ENCODE measurements at regions not wholly inside any gene's neighbourhood (a gene's known extent, or its start where the extent isn't known, plus 50 kb on each side); places are given as distances from the start of the nearest gene placed in this dataset.

GRCh38 chr11:69943506-69943905 lies 124.3 kb upstream of the FGF3 start:
- Histone ChIP-seq H3K4me2 (no peak overlapping the region), H3K4me1 (peaks cover 11% of the 10 kb centered on the region), H3K4me3 (no peak overlapping the region), H3K27ac (peak overlapping the region; percentile 11 to 43; a peak in 2 of 6 replicates), H3K9me3 (no peaks in the 10 kb centered on the region)
- ChIA-PET CTCF (interaction anchor here (0.7 to 3.8 kb wide), 23 partner anchors 9 to 255 kb away, joined by 3 to 16 read pairs (median 5); no protein-coding TSS in a partner anchor), POLR2A (no interaction called here)
- DNase-seq (ENCODE audit: low read depth in 1 of 2, low spot score in 1 of 2) (no peak), ATAC-seq (peak in 1 of 2 experiments; percentile 3; a peak in 1 of 6 replicates), FAIRE-seq (no peak)
- 70% methylated on average over 10 of the region's 11 CpGs for WGBS (ENCODE audit: missing lambda C conversion rate)
- TF ChIP-seq HMGXB4 (CRISPR knock-in tag; IDR thresholded peaks at IDR 0.05; ENCODE audit: borderline replicate concordance) (no peak), BCL3 (IDR thresholded peaks at IDR 0.05) (no peak), MAZ (IDR thresholded peaks at IDR 0.05; ENCODE audit: borderline replicate concordance, low read depth, low read length) (no peak), NR3C1 (IDR thresholded peaks at IDR 0.05) (no peak), RAD21 (conservative IDR thresholded peaks at IDR 0.05 in 1 of 2, IDR thresholded peaks at IDR 0.05 in 1 of 2) (no peak), RARB (CRISPR knock-in tag; IDR thresholded peaks at IDR 0.05) (no peak), FOSL2 (IDR thresholded peaks at IDR 0.05) (no peak), FOSL2 (CRISPR knock-in tag; IDR thresholded peaks at IDR 0.05) (no peak), HOXB5 (CRISPR knock-in tag; IDR thresholded peaks at IDR 0.05) (no peak), ATOH8 (CRISPR knock-in tag; IDR thresholded peaks at IDR 0.05; ENCODE audit: low read depth) (no peak), KDM1A (IDR thresholded peaks at IDR 0.05; ENCODE audit: low read depth) (no peak), TFCP2L1 (CRISPR knock-in tag; IDR thresholded peaks at IDR 0.05) (no peak), MAFK (IDR thresholded peaks at IDR 0.05; ENCODE audit: partially characterized antibody) (no peak), EP300 (IDR thresholded peaks at IDR 0.05) (no peak), CTCF (IDR thresholded peaks at IDR 0.05) (no peak), ZNF302 (CRISPR knock-in tag; IDR thresholded peaks at IDR 0.05) (no peak), HOXB13 (CRISPR knock-in tag; IDR thresholded peaks at IDR 0.05; ENCODE audit: low read depth) (no peak), ELK1 (IDR thresholded peaks at IDR 0.05; ENCODE audit: low read depth, low read length) (no peak), ZC3H11A (IDR thresholded peaks at IDR 0.05) (no peak)

- DNase-seq (ENCODE audit: low read depth in 1 of 2, low spot score in 1 of 2) (no peak), FAIRE-seq (no peak), ATAC-seq (no peak)
- Histone ChIP-seq H3K27ac (no peak overlapping the region), H3K4me2 (no peak overlapping the region), H3K4me3 (no peak overlapping the region), H3K4me1 (peaks cover 19% of the 10 kb centered on the region), H3K9me3 (no peaks in the 10 kb centered on the region)
- CTCF ChIA-PET, result interaction anchor here (0.9 to 3.8 kb wide), 9 partner anchors 8 to 252 kb away, joined by 3 to 16 read pairs (median 6); no protein-coding TSS in a partner anchor
- TF ChIP-seq HOXB13 (CRISPR knock-in tag; IDR thresholded peaks at IDR 0.05; ENCODE audit: low read depth), result no peak
- TF ChIP-seq MYC (IDR thresholded peaks at IDR 0.05; ENCODE audit: borderline replicate concordance, low read length), result no peak
- TF ChIP-seq RCOR1 (IDR thresholded peaks at IDR 0.05; ENCODE audit: low read depth, low read length), result no peak
- no peak for TF ChIP-seq SREBF2 (IDR thresholded peaks at IDR 0.05)
- POLR2A ChIA-PET, result no interaction called here
- WGBS (ENCODE audit: missing lambda C conversion rate), result 84% methylated on average over 10 of the region's 10 CpGs
These were observed 125.1 kb upstream of the FGF3 start for GRCh38 chr11:69944146-69944795.

All from A549 (cell line).